ENCODE measurements at regions not wholly inside any gene's neighbourhood (a gene's known extent, or its start where the extent isn't known, plus 50 kb on each side); places are given as distances from the start of the nearest gene placed in this dataset.

DNA sequence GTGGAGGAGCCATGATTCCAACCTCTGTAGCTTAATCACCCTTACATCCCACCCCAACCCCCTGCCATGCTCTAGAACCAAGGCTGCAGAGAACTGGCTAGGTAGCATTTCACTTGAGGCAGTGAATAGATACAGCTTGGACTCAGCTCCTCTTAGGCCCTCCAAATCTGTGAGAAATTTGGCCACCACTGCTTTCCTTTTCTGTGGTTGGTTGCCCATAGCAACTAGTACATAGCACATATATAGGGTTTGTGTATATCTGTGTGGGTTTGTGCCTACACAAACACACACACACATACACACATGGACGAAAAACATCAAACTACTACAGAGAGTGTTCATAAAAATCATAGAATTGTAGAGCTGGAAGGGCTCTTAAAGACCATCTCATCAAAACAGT lies 52.0 kb upstream of the CCDC160 start:
- Histone ChIP-seq H3K27me3 (ENCODE audit: control insufficient read depth in 5 of 5, insufficient read depth in 4 of 5, low read length in 5 of 5) (peaks cover 4 to 11% (median 7%) of the 10 kb centered on the region in 5 donors), H3K4me1 (ENCODE audit: control insufficient read depth in 5 of 5, insufficient read depth in 5 of 5, low read length in 5 of 5) (no peaks in the 10 kb centered on the region), H3K9me3 (ENCODE audit: control insufficient read depth in 5 of 5, low read length in 5 of 5) (no peaks in the 10 kb centered on the region), H3K4me3 (ENCODE audit: low read depth in 1 of 5, low read length in 5 of 5) (no peak overlapping the region), H3K27ac (ENCODE audit: low read depth, low read length) (no peak overlapping the region), H3K9ac (ENCODE audit: low read length in 5 of 5) (no peak overlapping the region), H3K36me3 (ENCODE audit: control insufficient read depth in 5 of 5, insufficient read depth in 5 of 5, low read length in 5 of 5) (no peaks in the 10 kb centered on the region)

DNA sequence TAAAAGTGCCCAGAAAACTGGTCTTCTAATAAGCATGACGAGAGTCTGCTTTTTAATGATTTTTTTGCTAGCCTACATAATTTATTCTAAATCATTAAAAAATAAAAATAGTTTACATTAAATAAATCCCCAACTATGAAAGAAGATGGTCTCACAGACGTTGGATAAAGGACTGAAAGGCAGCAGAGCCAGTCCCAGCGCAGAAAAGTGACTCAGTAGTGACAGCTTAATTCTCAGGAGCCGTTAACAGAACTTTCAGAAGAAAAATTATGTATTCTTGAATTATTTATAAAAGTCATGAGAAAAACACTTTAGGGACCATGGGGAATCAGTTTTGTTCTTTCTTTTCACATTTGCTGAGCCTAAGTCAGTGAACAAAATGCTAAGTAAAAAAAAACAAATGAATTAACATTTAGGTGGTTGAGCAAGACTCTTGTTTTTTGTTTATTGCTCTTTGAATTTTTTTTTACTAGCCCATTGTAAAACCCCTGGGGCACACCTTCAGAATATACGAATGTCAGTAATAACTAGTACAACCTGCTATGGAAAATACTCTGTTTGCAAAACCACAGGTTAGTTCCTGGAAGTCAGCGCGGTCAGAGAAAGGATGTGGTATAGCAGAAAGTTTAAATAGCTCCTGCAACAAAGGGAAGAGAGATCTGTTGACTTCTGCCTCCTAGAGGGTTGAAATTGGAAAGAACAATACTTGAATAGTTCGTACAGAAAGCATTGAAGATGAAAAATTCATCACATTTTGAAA lies 50.4 kb upstream of the CCDC160 start:
- Histone ChIP-seq H3K27me3 (ENCODE audit: control insufficient read depth in 5 of 5, insufficient read depth in 4 of 5, low read length in 5 of 5) (peaks cover 2 to 11% (median 4%) of the 10 kb centered on the region in 5 donors), H3K36me3 (ENCODE audit: control insufficient read depth in 5 of 5, insufficient read depth in 5 of 5, low read length in 5 of 5) (no peaks in the 10 kb centered on the region), H3K9ac (ENCODE audit: low read length in 5 of 5) (no peak overlapping the region), H3K4me3 (ENCODE audit: low read depth in 1 of 5, low read length in 5 of 5) (no peak overlapping the region), H3K9me3 (ENCODE audit: control insufficient read depth in 5 of 5, low read length in 5 of 5) (no peaks in the 10 kb centered on the region), H3K4me1 (ENCODE audit: control insufficient read depth in 5 of 5, insufficient read depth in 5 of 5, low read length in 5 of 5) (peaks cover 0 to 5% (median 2%) of the 10 kb centered on the region in 5 donors), H3K27ac (ENCODE audit: low read depth, low read length) (no peak overlapping the region)

Data from subcutaneous abdominal adipose tissue (tissue), 5 donors.